KOPT-K1 (cell line): ENCODE measurements at regions not wholly inside any gene's neighbourhood (a gene's known extent, or its start where the extent isn't known, plus 50 kb on each side); places are given as distances from the start of the nearest gene placed in this dataset.
"Not testable (repeated sequence)": the region's sequence is repeated elsewhere in the genome, so short reads cannot be mapped to it uniquely, and the experiment has no call there.

Experiments used
- H3K27ac ChIP-seq: fragments of 200-600 bp; sonication (generic); 2 replicates; pipeline ENCODE4 v1.5.1; 2016; ENCODE audit warnings: antibody characterized with exemption, mild to moderate bottlenecking, low read depth, low read length; ENCODE audit not compliant: poor library complexity, severe bottlenecking
- H3K36me3 ChIP-seq: fragments of 200-600 bp; sonication (generic); 2 replicates; pipeline ENCODE4 v1.5.1; 2017; ENCODE audit warnings: antibody characterized with exemption, mild to moderate bottlenecking, low read length, moderate library complexity; ENCODE audit not compliant: insufficient read depth
- H3K9me3 ChIP-seq: fragments of 200-600 bp; sonication (generic); 2 replicates; pipeline ENCODE4 v1.5.1; 2017; ENCODE audit warnings: antibody characterized with exemption, low read length, mild to moderate bottlenecking; ENCODE audit not compliant: insufficient read depth, poor library complexity, severe bottlenecking

DNA sequence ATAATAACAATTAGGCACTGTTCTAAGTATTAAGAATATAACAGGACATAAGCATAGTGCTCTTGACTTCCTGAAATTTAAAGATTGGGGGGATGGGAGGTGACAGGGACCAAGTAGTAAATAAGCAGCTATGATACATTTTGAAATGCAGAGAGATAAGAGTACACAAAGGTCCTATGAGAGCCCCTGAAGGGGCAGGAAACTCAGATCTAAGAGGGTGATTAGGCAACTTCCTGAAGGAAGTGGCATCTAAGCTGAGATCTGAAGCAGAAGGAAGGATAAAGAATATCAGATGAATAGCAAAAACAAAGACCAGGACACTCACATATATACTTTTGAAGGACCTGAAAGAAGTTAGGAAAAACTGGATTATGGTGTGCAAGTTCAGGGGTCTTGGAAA, 415.2 kb upstream of the FRG2C start:
- Histone ChIP-seq H3K27ac (no peak overlapping the region), H3K36me3 (no peaks in the 10 kb centered on the region), H3K9me3 (no peaks in the 10 kb centered on the region)

DNA sequence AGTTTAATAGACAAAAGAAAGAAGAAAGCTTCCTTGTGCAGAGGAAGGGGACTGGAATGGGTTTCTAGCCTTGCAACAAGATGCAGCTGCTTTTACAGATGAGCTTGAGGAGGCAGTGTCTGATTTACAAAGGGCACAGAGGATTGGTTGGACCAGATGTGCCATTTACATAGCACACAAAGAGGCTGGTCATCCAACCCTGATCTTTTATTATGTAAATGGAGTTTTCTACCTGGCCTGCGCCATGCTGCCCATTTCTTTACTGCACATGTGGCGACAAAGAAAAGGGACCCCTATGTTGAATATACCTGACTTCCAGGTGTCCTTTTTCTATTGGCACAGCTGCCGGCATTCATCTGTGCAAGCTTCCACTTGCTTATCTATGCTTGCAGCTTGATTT, 409.4 kb upstream of the FRG2C start:
- no peaks in the 10 kb centered on the region for H3K36me3 ChIP-seq
- no peak overlapping the region for H3K27ac ChIP-seq
- H3K9me3 ChIP-seq: no peaks in the 10 kb centered on the region

DNA sequence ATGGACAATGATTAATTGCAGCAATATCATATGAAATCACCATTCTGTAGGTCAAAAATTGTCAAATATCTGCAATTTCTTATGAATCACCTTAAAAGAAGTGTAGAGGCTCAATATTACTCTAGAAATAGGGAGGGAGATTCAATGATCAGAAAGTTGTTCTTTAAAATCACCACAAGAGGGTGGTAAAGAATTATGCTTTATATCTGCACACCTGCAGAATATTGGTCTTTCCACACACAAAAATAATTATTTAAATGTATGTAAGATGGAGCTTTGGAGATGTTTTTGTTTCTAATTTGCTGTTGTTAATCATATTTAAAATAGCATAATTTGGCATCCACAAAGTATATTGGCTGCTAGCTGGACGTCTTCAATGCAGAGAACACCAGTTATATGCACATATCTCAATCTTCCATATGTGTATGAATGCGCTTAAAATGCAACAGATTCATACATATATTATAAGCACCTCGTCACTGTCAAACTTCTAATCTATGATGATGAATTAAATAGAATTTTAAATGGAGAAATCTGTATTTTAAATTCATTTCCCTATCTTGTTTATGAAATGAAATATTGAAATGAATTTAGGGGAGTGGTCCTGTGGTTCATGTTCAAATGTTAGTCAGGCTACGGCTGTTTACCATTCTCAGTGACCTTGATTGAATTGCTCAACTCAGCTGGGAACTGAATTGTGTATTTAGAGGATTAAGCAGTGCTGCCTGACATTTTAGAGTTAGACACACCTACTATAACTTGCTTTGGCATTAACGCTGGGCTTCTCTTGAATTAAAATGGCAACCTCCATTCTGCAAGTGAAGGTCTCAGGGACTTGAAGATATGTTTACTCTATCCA, 405.1 kb upstream of the FRG2C start:
- H3K27ac ChIP-seq, H3K9me3 ChIP-seq, H3K36me3 ChIP-seq: not testable (repeated sequence)

DNA sequence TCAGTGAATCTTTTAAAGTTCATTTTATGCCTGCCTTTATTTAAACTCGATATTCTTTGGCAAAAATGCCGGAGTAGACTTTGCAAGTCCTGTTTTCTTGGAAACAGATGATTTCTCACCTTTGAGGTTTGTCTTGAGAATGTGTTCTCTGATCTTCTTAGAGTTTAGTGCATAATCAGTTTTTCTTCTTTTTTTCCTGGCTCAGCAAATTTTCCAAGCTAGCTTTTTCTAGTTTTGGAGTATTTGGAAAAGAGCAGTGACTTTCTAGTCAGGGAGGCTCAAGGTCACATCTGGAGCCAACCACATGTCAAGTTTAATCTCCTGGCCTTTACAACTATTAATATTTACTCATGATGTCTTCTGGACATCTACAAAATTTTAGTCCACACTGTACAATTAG, 403.2 kb upstream of the FRG2C start:
- not testable (repeated sequence) for H3K27ac ChIP-seq, H3K36me3 ChIP-seq, H3K9me3 ChIP-seq

DNA sequence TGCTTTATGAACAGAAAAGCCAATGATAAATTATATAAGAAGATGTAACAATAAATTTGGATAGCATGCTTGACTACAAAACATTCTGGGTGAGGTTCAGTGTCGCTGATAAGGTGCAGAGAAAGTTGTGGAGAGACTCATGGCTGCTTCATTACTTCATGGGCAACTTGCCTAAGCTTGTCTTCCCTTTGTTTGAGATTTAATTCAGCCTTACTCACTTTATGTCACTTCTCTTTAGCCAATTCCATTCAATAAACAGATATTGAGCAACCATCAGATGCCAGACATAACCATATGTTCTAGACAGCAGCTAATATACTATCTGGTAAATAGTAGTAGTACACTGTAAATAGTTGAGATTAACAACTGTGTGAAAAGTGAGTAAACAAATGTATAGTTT, 401.5 kb upstream of the FRG2C start:
- no peaks in the 10 kb centered on the region for H3K36me3 ChIP-seq
- no peaks in the 10 kb centered on the region for H3K9me3 ChIP-seq
- no peak overlapping the region for H3K27ac ChIP-seq

DNA sequence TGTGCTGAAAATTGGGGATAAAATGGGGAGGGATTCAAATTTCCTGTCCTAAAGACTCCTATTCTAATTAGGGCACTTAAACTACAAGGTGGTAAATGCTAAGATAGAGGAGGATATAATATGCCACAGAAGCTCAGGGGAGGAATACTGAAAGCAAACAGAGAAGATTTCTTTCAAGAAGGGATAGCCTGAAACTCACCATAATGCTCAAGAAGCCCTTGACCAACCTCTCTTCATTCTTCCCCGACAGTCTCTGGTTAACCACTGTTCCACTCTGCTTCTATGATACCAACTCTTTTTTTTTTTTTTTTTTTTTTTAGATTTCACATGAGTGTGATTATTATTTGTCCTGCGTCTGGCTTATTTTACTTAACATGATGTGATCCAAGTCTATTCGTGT, 398.2 kb upstream of the FRG2C start:
- no peaks in the 10 kb centered on the region for H3K9me3 ChIP-seq

DNA sequence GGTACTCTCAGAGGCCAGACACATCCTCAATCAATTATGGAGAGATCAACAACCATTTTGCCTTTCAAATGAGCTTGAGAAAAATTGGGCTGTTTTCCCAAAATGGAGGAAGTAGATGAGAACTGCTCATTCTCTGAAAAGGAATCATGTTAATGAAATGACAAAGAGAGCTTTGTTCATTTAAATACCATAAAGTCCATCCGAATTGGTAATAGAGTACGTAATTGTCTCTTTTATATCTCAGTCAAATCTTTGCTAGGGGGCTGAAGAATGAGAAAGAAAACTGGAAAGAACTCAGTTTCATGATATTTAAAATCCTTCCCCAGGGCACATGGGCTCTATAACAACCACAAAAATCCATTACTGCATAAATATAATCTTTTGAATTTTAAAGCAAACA, 395.6 kb upstream of the FRG2C start:
- not testable (repeated sequence) for H3K9me3 ChIP-seq

More for the DNA sequence above, 398.2 kb upstream of the FRG2C start:
- H3K27ac ChIP-seq: no peak overlapping the region
- no peaks in the 10 kb centered on the region for H3K36me3 ChIP-seq

DNA sequence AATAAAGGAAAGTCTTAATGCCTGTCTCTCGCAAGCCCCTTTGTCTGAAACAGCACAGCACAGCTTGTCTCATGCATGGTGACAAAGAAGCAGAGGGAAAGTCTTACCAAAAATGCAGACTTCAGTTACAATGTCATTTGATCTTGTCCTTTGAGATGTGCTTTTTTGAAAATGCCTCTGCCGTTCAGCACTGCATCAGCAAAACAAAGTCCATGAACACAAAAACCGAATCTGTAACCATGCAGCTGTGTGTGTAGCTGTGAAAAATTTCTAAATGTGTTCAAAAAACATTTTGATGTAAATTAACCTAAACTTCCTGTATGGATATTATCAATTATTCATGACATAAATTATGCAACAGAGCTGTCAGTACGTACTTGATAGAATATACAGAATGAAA, 391.9 kb upstream of the FRG2C start:
- H3K36me3 ChIP-seq, H3K9me3 ChIP-seq, H3K27ac ChIP-seq: not testable (repeated sequence)

More for the DNA sequence above, 395.6 kb upstream of the FRG2C start:
- H3K27ac ChIP-seq, H3K36me3 ChIP-seq: not testable (repeated sequence)

DNA sequence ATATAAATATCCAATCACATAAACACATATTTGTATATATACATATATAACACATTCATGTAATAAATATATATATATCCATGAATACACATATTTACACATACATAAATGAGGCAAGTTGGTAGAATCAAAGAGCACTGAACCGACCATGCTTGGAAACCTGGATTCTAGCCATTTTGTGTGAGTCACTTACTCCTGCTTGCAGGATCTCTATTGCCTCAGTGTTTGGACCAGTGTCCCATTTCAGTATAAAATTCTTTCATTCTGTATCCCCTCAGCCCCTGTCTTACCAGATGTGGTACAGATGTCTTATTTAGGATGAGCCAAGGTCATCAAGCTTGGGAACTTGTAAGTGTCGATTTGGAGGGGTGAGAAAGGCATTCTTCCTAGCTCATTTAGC, 391.4 kb upstream of the FRG2C start:
- H3K36me3 ChIP-seq: no peaks in the 10 kb centered on the region
- H3K9me3 ChIP-seq: no peaks in the 10 kb centered on the region
- H3K27ac ChIP-seq: no peak overlapping the region

DNA sequence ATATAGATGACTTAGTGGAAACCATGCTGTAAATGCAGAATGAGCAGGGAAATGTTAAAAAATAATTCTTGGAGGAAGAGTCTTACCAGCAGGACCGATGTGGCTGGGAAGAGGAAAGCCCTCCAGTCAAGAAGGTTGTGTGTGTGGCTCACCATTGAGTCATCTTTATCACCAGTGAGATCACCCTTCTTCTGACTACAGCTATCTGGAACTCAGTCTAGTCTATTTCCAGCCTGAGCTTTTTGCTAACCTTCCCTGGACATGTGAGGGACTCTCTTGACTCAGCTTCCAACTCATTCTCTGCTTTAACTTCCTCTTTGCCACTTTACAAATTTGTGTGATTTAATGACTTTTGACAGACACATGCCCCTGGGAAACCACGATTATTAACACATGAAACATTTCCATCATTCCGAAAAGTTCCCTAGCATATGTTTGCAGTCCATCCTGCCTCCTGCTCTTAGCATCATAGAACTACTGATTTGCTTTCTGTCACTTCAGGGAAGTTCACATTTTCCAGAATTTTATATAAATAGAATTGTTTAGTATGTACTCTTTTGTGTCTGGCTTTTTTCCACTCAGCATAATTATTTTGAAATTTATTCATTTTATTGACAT, 378.5 kb upstream of the FRG2C start:
- H3K27ac ChIP-seq, H3K36me3 ChIP-seq, H3K9me3 ChIP-seq: not testable (repeated sequence)

DNA sequence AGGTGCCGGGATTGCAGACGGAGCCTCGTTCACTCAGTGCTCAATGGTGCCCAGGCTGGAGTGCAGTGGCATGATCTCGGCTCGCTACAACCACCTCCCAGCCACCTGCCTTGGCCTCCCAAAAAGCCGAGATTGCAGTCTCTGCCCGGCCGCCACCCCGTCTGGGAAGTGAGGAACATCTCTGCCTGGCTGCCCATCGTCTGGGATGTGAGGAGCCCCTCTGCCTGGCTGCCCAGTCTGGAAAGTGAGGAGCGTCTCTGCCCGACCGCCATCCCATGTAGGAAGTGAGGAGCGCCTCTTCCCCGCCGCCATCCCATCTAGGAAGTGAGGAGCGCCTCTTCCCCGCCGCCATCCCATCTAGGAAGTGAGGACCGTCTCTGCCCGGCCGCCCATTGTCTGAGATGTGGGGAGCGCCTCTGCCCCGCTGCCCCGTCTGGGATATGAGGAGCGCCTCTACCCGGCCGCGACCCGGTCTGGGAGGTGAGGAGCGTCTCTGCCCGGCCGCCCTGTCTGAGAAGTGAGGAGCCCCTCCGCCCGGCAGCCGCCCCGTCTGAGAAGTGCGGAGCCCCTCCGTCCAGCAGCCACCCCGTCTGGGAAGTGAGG, 375.1 kb upstream of the FRG2C start:
- not testable (repeated sequence) for H3K27ac ChIP-seq, H3K36me3 ChIP-seq, H3K9me3 ChIP-seq

DNA sequence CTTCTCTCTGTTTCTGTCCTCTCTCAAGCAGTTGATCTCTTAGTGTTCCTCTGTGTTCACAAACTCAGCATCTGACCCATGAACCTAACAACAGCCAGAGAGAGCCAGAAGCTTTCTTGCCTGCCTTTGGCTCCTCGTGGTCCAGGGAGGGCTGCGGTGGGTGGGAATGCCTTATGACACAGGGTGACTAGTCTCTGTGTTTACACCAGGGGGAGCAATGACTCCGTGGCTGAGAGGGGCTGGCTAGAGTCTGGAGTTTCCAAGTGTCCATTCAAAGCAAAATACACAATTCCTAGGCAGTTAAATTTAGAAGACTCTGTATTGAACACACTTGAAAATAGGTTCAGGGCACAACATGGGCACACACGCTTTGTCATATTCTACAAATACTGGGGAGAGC, 370.0 kb upstream of the FRG2C start:
- H3K27ac ChIP-seq: no peak overlapping the region
- H3K9me3 ChIP-seq: no peaks in the 10 kb centered on the region
- H3K36me3 ChIP-seq: no peaks in the 10 kb centered on the region

DNA sequence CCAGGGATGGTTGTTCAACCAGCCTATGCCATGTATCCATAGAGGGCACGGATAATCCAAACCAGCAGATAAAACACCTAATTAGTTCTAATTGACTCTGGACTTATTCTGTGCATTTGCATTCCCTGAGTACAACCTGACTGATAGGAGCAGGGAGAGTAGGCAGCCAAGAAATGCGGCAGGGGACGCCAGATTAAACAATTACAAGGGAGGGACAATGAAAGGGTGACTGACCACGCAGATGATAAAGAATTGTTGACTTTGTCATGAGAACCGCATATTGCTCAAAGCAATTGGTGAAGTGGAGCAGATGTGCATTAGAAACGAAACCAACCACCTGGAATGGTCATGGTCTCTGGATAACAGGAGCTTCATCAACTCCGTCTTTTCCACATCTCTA, 369.1 kb upstream of the FRG2C start:
- no peaks in the 10 kb centered on the region for H3K9me3 ChIP-seq
- H3K36me3 ChIP-seq: no peaks in the 10 kb centered on the region
- no peak overlapping the region for H3K27ac ChIP-seq

DNA sequence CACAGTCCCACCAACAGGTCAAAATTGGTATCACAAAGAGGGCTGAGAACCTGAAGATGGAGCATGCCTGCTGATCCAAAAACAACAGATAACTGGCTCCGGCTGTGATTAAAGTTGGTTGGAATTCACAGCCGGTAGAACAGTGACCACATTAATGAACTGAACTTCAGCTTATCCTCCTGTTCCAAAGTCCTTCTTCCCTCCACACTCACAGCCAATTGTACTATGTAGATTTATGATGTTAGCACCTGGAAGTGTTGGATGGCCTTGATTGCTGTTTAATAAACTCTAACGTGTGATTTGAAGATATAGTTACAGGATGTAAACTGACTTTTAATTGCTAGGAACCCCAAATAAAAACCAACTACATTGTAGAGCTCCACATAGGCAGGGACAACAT, 367.3 kb upstream of the FRG2C start:
- H3K36me3 ChIP-seq: no peaks in the 10 kb centered on the region
- H3K27ac ChIP-seq: no peak overlapping the region
- no peaks in the 10 kb centered on the region for H3K9me3 ChIP-seq

DNA sequence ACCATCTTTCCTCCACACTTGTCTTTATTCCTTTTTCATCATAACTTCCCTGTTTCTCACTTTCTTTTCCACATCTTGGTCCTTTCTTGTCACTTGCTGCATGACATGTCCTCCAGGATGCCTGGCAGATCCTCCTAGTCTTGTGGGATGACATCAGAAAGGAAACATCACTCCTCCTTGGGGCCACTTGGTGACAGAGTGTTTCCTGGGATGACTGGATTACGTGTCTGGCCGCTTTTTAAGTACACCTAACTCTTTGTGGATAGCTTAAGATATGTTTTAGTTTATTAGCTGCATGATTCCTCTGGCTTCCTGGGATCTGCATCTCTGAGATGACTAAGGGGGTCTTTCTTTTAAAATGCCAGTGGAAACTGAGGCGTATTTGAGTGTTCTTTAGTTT, 363.5 kb upstream of the FRG2C start:
- Histone ChIP-seq H3K9me3 (no peaks in the 10 kb centered on the region), H3K27ac (no peak overlapping the region), H3K36me3 (no peaks in the 10 kb centered on the region)

DNA sequence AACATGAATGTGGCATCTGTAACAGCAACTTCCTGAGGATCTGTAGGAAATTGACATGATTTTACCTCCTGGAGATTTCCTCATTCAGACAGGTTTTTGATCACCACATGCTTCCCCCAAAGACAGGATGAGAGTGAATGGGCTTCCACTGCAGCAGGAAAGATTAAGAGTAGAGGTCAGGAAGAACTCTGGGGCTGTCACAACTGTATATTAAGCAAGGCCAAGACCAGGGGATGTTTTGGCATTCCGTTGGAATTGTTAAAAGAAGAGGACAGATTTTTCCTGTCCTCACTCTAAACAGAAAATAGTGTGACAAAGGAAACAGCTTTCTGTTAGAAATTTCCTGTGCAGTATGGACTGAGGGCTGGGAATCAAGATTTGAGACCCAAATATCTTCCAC, 363.1 kb upstream of the FRG2C start:
- not testable (repeated sequence) for H3K27ac ChIP-seq

More for the DNA sequence above, 363.1 kb upstream of the FRG2C start:
- not testable (repeated sequence) for H3K36me3 ChIP-seq, H3K9me3 ChIP-seq
